ENCODE measurements at regions not wholly inside any gene's neighbourhood (a gene's known extent, or its start where the extent isn't known, plus 50 kb on each side); places are given as distances from the start of the nearest gene placed in this dataset.

DNA sequence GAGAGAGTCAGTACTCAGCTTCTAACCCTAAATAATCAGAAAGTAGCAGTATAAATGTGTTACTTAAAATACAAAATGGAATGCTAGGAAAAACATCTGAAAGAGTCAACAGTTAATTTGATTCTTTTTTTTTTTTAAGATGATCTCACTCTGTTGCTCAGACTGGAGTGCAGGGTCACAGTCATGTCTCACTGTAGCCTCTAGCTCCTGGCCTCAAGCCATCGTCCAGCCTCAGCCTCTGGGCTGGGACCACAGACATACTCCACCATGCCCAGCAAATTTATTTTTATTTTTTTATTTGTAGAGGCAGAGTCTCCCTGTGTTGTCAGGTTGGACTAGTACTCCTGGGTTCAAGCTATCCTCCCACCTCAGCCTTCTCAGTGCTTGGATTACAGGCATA, 424.9 kb downstream of the IRX2 start:
- no peak for DNase-seq

DNA sequence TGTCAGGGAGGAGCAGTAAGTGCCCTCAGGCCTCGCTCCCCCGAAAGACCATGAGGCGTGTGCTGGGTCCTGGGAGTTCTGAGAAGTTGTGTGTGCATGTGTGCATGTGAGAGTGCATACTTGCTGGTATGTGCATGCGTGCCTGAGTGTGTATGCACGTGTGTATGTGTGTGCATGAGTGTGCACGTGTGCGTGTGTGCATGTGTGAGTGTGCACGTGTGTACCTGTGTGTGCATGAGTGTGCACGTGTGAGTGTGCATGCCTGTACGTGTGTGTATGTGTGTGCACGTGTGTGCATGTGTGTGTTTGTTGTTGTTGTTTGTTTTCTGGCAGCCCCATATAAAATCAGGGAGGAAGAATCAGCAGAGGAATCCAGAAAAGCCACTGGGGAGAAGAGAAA, 426.7 kb downstream of the IRX2 start:
- DNase-seq: no peak

DNA sequence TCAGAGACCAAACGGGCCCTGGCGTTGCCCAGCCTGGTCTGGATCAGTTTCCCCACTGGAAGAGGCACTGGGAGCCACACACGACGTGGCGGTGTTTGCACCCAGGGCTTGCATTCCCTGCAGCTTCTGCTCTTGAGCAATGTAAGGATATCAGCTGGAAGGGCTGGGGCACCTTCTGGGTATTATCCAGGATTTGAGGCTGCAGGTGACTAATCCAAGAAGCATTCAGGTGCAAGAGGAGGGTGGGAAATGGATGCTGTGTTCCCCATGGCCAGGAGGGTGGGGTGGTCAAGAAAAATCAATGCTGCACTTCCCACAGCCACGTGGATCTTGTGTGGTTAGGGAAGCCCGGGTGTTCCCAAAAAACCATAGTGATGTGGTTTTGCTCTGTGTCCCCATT, 430.9 kb downstream of the IRX2 start:
- DNase-seq: no peak

DNA sequence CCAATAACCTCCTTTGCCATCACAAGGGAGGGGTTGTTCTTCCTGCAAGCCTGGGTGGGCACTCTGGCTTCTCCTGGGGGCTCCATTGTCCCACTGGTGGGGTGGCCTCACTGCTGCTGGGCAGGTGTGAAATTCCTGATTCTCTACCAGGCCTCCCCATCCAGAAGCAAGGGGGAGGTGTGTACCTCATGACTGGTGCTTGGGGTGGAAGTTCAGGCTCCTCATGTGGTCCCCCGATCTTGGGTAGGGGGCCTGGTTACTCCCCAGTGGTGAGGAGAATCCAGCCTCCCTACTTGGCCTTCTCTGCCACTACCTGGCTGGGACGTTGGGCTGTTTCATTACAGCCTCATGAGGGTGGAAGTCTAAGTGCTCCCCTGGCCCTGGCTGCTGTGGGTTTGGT, 433.9 kb downstream of the IRX2 start:
- DNase-seq: no peak

DNA sequence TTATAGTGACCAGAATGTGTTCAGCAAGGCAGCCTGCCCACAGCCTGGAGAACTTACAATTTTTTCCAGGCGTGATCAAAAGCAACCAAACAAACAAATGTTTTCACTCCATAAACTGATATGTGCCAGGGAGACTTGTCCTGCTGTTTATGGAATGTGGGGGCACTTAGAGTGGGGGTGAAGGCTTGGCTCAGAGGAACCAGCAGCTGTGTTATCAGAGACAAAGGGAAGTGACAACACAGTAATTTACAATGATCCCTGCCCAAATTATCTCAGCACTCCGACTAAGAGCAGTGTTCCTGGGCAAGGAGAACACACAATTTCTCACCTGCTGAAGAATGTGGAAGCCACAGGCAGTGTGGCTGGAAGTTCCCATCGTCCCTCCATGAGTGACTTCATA, 429.1 kb upstream of the IRX4 start:
- DNase-seq: no peak

DNA sequence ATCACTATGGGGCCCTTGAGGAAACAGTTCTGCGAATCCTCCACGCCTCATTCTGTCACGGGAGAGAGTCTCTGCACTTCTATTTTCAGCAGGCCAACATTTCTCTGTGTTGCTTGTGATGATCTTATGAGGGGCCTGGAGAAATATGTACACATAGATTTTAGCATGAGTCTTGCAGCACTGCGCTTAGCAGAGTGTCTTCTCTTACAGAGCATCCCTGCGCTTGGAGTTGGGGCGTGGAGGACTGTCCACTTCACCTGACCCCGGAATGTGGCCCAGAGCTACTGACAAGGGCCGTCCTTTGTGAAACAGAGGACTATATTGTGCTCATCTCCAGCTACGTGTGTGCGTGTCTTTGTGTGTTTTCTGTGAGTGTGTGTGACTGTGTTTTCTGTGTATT, 428.2 kb upstream of the IRX4 start:
- DNase-seq: no peak

DNA sequence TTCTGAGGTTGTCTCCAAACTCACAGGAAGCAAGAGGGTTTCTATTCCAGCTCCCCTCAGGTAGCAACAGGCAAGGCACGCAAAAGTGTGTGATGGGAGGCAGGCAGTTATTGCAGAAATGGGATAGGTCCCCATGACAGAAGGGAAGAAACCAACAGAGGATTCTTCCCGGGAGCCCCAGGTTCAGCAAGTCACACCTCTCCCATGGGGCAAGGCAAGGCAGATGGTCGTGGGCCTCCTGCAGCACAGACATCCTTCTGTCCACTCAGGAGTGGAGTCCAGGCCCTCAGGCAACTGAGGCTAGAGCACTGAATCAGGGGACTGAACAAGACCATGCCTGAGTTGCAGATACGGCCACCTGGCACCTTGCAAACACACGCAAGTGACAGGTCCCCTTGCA, 424.9 kb upstream of the IRX4 start:
- no peak for DNase-seq

DNA sequence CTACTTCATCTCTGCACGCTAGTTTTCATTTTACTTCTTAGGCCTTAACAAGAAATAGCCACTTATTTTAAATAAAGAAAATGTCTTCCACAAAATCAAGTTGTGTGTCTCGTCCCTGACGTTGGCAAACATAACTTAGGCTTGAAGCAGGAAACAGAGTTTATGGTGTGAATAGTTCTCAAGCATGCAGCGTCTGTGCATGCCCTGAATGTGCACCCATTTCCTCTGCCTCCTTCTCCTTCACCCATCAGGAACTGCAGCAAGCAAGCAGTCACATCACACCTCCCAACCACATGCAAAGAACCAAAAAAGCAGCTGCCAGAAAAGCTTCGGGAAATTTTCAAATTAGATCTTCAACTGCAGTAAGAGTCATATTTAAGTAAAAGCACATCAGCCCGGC, 424.0 kb upstream of the IRX4 start:
- no peak for DNase-seq

DNA sequence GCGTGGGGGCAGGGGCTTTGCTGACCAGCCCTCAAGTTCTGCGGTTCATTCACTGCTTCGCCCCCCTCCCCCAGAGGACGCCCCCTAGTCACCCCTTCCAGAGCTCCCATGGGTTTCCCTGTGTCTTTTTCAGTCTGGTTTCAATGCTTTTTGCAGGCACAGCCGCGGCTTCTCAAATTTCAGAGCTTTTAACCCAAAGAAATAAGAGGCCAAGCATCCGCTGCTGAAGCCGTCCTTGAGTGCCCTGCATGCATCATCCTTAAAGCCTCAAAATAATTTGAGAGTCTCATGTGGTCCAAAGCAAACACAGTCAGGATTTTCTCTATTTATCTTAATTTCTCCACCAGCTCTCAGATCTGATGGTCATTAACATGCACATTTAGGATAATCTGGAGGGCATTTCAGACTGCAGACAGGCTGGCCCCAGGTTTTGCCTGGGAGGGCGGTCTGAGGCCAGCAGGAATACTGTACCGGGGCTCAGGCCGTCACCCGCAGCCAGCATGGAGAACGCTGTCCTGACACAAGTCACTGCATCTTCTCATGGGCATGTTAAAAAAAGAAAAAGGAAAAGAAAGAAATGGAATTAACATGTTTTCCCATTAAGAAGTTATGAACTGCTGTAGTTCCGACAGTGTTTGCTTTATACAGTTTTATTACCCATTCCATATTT, 420.8 kb upstream of the IRX4 start:
- no peak for DNase-seq

DNA sequence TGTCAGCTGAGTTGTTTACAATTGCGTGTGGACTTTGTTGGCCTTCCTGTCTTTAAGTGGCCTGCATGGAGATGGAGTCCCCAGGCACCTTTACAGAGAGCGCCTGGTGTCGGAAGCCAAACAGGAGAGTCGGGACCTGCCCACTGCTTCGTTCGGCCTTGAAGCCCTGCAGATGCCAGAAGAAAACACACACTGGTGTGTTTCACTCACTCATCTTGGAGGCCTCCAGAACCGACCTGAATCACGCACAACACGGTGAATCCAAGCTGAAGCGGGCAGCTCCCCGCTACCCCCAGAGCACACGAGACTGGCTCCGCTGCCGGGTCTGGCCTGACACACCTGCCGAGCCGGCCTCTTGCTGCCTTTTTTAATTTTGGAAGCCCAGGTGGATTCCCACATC, 419.4 kb upstream of the IRX4 start:
- DNase-seq: no peak

DNA sequence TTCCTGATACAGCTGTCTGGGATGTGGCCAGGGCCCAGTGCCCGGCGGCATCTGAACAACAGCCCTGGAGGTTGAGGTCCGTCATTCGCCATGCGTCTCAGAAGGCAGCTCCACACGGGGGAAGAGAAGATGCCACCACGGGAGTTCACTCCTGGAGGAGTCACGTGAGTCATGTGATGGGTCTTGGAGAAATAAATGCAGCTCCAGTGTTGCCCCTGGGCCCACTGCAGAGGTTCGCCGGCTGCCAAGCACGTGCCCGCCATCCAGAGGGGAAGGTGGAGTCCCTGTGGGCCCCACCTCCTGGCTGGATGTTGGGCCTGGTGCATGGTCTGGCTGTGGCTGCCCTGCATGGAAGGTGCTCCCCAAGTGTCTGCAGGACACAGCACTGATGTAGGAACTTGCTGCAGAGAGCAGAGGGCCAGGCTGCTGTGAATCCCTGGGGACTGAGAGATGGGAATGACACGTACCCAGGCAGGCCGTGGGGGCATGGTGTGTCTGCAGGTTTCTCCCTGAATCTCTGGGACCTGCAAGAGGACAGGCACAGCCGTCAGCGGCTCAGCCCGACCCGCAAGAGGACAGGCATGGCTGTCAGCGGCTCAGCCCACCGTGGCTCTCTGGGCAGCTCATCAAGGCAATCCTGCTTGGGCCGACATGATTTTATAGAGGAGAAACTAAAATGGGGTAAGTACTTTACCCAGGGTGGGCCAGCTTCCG, 418.3 kb upstream of the IRX4 start:
- no peak for DNase-seq

DNA sequence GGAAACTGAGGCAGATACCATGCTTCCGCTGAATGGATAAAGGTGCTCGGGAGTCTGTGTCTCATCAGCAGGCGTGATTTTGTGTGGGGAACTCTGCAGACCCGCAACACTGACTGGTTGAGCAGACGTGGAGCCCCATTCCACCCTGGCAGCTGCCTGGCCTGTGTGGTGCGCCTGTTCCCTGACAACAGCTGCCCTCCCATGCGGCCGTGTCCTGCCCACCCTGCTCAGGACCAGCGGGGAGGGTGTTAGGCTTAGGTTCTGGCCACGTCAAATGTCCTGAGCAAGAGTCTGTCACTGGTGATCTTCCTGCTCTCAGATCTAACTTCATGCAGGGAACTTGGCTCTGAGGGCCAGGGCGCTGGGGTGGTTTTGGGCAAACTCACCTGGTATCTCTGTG, 417.7 kb upstream of the IRX4 start:
- no peak for DNase-seq

DNA sequence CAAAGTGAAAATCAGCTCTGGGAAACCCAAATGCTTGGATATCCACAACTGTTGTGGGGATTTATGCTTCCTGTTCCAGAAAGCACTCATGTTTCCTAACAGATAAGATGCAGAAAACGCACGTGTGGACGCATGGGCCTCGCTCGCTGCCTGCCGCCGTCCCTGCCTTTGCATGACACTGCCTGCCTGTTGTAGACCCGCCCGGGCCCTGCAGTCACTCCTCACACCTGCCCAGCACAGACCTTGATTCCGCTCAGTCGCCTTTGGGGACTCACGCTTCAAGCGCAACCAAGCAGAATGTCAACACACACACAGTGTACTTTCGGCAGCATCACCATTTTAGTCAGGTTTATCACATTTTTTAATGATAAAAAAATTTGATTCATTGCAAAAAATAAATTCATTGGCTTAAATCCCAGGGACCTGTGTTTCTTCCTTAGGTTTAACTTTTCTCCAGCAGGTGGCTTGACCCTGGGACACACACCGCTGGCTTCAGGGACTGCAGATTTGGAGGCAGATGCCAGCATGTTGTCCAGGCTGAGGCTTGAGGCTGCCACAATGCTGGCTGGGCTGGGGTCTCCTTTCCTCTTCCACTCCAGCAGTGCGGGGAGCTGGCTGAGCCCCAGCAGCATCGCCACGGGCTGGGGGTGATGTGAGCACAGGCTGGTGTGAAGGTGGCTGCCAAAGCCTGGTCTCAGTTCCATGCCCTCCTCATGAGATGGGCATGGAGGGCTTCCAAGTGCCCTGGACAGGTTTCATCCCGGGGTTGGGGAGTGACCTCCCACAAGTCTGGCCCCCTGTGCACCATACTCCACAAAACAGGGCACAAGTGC, 416.9 kb upstream of the IRX4 start:
- no peak for DNase-seq

DNA sequence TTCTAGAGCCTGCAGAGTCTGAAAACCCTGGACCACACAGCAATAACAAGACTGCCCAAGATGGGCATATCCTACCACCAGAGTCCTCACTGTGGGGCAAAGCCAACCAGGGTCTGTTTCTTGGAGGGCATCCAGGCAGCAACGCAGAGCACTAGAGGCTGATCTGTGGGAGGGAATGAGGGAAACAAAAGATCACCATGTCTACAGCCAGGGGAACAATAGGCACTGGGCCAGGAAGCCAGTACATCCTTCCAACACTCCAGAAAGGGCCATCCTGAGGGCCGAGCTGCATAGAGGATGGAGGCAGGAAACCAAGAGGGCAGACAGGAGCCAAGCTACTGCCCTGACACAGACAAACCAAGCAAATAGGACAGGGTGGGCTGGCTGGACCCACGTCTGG, 416.1 kb upstream of the IRX4 start:
- no peak for DNase-seq

DNA sequence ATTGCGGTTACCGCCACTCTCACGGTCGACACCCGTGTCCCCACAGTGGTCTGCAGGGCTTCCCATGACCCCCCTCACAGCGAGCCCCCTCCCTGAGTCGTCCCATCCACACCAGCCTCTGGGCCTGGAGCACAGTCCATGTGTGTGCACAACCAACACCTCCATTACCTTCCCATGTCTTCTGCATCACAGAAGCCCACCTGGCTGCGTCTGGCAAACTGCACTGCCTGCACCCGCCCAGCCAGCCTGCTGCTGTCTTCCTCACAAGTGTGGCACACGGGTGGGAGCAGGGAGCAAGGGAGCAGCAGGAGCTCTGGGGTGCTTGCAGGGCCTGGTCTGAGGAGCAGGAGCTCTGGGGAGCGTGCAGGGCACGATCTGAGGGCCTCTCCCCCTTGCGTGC, 415.3 kb upstream of the IRX4 start:
- DNase-seq: no peak

DNA sequence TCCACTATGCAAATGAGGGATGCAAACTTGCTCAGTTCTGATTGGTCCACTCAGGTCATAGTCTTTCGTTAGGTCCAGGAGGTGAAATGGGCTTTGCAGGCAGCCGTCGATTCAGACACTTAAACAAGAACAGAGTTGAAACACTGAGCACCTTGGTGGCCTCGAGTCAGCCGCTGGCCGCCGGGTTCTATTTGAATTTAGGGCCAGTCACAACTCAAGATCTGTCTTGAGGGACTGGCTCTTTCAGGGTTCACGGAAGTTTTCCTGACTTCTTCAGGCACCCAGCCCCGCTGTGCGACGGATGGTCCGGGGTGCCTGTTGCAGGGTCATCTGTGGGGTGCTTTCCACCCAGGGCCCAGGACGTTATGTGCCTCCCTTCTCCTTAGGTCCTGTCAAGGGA, 412.8 kb upstream of the IRX4 start:
- no peak for DNase-seq

DNA sequence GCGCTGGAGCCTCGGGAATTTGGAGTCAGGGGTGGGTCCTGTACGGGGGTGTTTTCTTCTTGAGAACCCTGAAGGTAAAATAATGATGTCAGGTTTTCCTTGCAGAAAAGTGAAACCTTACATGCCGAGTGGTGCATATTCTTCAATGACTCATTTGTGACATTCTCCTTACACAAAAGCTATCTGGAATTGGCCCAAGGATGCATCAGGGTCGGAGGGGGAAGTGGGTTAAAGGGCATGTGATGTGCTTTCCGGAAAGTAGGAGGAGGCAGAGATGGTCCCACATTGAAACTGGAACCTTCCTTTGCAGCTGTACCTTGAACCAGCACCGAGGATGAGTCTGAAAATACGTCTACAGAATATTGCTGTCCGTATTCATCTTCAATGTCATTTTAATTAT, 411.2 kb upstream of the IRX4 start:
- no peak for DNase-seq

DNA sequence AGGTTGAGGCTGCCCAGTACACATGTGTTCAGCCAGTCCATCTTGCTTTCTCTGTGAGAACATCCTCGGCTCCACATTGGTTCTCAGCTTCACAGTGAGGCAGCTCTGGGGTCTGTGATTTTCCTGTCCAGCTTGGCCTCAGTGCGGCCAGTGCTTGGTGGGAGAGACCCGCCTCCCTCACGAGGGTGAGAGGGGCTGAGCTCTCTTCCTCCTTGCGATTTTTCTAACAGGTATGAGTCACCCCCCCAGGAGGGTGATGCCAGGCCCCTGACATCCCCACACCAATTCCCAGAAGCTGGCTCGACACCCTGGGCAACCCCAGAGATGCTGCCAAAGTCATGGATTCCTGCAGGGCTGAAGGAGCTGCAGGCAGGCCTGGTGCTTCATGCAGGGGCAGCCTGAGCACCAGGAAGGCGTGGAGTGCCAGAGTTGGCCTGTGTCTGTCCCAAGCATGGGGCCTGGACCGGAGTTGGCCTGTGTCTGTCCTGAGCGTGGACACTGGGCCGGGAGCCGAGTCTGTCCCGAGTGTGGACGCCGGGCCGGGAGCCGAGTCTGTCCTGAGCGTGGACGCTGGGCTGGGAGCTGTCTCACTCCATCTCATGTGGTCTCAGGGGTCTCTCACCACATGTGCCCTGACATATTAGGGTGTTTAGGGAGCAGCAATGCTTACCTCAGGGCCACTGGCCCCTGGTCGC, 408.6 kb upstream of the IRX4 start:
- no peak for DNase-seq

DNA sequence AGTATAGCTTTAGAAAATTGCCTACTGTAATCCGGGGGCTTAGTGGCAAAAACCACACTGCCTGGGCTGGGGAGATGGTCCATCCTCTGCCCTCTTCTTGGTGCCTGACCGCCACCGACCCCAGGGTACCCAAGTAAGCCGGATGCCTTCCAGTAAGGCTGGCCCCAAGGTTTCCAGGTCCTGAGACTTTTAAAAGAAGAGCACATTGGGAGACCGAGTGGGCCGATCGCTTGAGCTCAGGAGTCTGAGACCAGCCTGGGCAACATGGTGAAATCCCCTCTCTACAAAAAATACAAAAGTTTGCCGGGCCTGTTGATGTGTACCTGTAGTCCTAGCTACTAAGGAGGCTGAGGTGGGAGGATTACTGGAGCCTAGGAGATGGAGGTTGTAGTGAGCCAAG, 406.7 kb upstream of the IRX4 start:
- DNase-seq: no peak

DNA sequence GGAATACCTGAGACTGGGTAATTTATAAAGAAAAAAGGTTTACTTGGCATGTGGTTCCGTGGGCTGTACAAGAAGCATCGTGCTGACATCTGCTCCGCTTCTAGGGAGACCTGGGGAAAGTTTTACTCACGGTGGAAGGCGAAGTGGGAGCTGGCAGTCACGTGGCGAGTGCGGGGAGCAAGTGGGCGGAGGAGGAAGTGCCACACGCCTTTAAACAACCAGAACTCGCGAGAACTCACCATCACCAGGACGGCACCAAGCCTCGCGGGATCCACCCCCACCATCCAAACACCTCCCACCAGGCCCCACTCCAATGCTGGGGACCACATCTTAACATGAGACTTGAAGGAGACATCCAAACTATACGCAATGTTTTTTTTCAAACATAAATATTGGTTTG, 406.2 kb upstream of the IRX4 start:
- no peak for DNase-seq

DNA sequence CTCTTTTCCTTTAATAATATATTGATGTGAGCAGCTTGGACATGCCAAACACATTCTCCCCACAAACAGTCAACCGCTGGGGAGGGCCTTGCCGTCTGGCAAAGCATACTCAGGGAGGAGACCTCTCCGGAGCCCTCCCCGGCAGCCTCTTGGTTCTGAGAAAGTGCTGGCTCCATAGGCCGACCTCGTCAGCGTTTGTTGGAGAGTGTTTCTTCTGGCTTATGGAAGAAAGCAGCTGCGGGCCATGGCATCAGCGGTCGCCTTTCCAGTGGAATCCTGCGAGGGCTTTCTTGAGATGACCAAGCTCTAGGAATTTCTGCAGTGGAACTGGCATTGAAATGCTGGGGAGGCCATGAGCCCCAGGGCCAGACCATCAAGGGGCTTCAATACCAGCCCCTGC, 405.7 kb upstream of the IRX4 start:
- no peak for DNase-seq

DNA sequence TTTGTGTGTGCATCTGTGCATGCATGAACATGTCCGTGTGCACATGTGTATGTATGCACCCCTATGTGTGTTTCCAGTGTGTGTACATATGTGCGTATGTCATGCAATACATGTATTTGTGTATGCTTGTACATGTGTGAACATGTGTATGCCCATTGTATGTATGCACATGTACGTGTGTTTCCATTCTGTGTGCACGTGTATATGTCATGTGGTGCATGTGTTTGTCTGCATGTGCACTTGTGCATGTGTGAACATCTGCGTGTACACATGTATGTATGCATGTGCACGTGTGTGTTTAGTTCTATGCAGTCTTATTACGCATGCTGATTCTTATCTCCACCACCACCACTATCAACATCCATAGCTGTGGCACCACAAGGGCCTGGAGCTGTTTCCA, 403.5 kb upstream of the IRX4 start:
- DNase-seq: no peak

DNA sequence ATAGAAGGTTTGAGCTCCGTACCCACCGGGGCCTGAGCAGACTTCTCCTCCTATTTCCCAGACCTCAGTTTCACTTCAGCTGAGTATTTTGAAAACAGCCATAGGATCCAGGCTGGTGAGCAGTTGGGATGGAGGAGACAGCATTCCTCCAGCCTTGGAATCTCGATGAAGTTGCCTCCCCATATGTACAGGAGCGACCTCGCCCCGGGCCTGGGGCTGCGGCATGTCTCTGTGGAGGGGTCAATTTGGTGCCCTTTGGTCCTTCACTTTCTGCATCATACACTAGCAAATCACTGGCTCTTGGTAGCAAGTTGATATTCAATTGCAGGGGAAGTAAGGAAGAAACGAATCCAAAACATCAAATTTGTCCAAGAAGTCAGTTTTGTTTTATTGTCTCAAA, 402.0 kb upstream of the IRX4 start:
- no peak for DNase-seq
